ENCODE measurements at regions not wholly inside any gene's neighbourhood (a gene's known extent, or its start where the extent isn't known, plus 50 kb on each side); places are given as distances from the start of the nearest gene placed in this dataset.

DNA sequence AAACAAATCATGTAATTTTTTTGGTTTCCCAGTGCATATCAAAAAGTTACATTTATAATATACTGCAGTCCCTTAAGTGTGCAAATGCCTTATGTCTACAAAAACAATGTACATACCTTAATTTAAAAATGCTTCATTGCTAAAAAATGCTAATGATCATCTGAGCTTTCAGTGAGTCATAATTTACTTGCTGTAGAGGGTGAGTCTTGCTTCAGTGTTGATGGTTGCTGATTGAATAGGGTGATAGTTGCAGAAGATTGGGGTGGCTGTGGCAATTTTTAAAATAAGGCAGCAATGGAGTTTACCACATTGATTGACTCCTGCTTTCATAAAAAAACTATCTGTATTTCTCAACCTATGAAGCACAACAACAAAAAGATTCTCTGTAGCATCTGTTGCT lies 613.9 kb downstream of the TBC1D4 start:
- TF ChIP-seq, protein P1, sequence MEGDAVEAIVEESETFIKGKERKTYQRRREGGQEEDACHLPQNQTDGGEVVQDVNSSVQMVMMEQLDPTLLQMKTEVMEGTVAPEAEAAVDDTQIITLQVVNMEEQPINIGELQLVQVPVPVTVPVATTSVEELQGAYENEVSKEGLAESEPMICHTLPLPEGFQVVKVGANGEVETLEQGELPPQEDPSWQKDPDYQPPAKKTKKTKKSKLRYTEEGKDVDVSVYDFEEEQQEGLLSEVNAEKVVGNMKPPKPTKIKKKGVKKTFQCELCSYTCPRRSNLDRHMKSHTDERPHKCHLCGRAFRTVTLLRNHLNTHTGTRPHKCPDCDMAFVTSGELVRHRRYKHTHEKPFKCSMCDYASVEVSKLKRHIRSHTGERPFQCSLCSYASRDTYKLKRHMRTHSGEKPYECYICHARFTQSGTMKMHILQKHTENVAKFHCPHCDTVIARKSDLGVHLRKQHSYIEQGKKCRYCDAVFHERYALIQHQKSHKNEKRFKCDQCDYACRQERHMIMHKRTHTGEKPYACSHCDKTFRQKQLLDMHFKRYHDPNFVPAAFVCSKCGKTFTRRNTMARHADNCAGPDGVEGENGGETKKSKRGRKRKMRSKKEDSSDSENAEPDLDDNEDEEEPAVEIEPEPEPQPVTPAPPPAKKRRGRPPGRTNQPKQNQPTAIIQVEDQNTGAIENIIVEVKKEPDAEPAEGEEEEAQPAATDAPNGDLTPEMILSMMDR (IDR thresholded peaks at IDR 0.05; ENCODE audit: low read depth, low read length) = no peak
- H3K4me3 ChIP-seq (ENCODE audit: low read depth, low read length) = no peak overlapping the region

DNA sequence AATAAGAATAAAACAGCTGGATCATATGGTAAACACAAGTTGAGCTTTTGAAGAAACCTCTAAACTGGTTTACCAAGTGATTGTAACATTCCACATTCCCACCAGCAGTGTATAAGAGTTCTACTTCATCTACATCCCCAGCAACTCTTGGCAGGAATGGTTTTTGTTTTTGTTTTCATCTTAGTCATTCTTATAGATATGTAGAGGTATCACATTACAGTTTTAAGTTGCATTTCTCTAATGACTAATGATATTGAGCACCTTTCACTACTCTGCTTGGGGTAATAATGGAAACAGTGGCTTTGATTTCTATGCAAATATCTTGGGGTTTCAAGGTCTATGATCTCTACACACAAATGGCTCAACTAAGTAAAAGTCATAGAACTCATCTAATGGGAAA lies 614.5 kb downstream of the TBC1D4 start:
- no peak overlapping the region for H3K4me3 ChIP-seq (ENCODE audit: low read depth, low read length)
- TF ChIP-seq, protein P1 (IDR thresholded peaks at IDR 0.05; ENCODE audit: low read depth, low read length) = no peak

DNA sequence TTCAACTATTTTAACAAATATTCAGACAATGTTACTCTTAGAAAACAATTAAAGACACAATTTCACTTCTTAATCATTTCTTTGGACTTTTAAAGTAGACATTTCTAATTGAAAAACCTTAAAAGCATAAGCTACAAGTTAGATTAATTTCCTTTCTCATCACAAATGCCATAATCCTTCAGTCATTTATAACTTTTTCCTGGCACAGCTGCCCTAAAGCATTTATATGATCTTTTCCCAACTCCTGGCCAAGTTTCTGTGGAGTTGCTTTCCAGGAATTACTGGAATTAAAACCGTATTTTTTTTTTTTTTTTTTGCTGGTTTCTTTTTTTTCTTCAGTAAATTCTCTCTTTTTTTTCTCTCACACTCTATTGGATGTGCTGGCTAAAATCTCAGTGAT lies 615.9 kb downstream of the TBC1D4 start:
- TF ChIP-seq, protein P1 (IDR thresholded peaks at IDR 0.05; ENCODE audit: low read depth, low read length) = no peak
- H3K4me3 ChIP-seq (ENCODE audit: low read depth, low read length) = no peak overlapping the region

DNA sequence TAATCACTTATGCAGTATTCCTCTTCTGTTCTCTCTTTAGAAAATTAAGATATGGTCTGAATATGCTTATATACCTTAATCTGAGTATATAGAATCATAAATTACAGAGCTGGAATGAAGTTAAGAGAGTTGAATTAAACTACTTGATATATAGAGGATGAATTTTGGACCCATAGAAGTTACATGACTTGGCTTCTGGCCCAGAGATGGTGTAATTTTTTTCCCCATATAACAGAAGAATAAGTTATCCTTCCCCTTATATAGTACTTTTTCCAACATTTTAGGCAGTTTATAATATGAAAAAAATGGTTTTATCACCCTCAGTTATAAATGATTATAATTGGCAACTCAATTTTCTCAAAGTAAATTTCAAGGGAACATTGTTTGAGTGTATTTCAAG lies 616.3 kb downstream of the TBC1D4 start:
- TF ChIP-seq, protein P1 (IDR thresholded peaks at IDR 0.05; ENCODE audit: low read depth, low read length) = no peak
- H3K4me3 ChIP-seq (ENCODE audit: low read depth, low read length) = no peak overlapping the region

DNA sequence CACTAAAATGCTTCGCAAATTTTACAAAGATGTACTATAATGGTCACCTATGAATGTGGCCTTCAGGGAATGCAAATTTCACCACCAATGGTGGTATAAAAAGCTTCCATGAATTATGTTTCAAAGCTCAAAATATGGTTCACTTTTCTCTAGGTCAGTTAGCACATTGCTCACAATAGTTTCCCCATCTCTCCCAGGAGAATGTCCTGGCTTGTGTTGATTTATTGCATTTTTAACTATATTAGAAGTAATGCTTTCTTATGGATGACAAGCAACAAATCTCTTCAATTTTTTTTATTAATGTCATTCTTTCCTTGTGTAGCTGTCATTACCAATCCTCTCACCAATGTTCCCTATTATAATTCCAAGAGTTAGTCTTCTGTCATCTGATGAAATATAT lies 621.2 kb downstream of the TBC1D4 start:
- no peak overlapping the region for H3K4me3 ChIP-seq (ENCODE audit: low read depth, low read length)
- TF ChIP-seq, protein P1 (IDR thresholded peaks at IDR 0.05; ENCODE audit: low read depth, low read length) = no peak

DNA sequence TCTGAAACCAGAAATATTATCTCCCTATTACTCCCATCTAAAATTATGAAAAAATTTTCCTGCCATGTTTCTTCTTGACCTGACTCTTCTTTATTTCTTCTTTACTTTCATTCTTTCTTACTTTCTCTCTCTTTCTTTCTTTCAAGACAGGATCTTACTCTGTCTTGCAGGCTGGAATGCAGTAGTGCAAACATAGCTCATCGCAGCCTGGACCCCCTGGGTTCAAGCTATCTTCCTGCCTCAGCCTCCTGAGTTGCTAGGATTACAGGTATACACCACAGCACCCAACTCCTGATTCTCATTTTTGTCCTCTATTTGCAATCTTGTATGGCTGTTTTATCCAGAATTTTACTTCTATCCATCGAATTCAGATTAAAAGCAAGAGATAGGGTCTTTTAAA lies 631.1 kb downstream of the TBC1D4 start:
- H3K4me3 ChIP-seq (ENCODE audit: low read depth, low read length) = no peak overlapping the region
- TF ChIP-seq, protein P1 (IDR thresholded peaks at IDR 0.05; ENCODE audit: low read depth, low read length) = no peak

DNA sequence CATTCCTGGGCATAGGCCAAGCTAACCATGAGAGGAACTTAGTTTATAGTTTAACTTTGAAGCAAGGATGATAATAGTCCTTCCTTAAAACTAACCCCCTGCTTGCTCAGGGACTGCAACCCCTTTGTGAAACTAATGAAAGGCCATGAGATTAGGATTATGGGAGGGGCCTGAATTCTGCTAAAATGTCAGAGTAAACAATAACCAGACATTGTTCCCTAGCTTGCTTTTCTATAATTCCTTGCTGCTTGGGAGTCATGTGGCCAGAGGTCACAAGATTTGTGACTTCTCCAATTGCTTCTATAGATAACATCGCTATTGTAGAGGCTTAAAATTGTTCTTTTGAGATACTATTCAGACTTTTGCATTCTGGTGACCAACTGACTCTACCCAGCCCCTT lies 634.0 kb downstream of the TBC1D4 start:
- TF ChIP-seq, protein P1 (IDR thresholded peaks at IDR 0.05; ENCODE audit: low read depth, low read length) = no peak
- H3K4me3 ChIP-seq (ENCODE audit: low read depth, low read length) = no peak overlapping the region
